H1 (cell line): ENCODE measurements at regions not wholly inside any gene's neighbourhood (a gene's known extent, or its start where the extent isn't known, plus 50 kb on each side); places are given as distances from the start of the nearest gene placed in this dataset.

Experiments used
- CTCF ChIA-PET: fragments of 300-600 bp; sonication (Branson Sonifier 250); formaldehyde crosslinking; loops from one replicate; lab custom pipeline; 2021; ENCODE audit not compliant: partially characterized antibody; lab: Charles Lee
- POLR2A ChIA-PET: fragments of 300-600 bp; sonication (Branson Sonifier 250); formaldehyde crosslinking; loops from one replicate; lab custom pipeline; 2021; ENCODE audit warnings: inconsistent platforms; ENCODE audit not compliant: partially characterized antibody; lab: Charles Lee
- DNase-seq, 2 experiments: peaks; one replicate each; pipeline versions ENCODE4 v3.0.0 to v3.0.0-alpha.2; 2010 to 2022; ENCODE audit warnings: low spot score in 2 of 2, low read depth in 1 of 2, mixed read lengths in 1 of 2
- FAIRE-seq: peaks from 2 replicates; lab custom pipeline; 2011; peaks lifted over from hg19 to GRCh38; lab: Jason Lieb, UNC
- H2AFZ ChIP-seq: 2 replicates; pipeline ENCODE4 v1.8.1; 2012; ENCODE audit warnings: low read length, inconsistent platforms
- H2AK5ac ChIP-seq: 2 replicates; pipeline ENCODE4 v1.6.1; 2013; ENCODE audit warnings: low read depth, low read length
- H2BK120ac ChIP-seq: replicated peaks from 2 replicates; pipeline ENCODE3; 2013; ENCODE audit warnings: low read depth, low read length, inconsistent platforms
- H2BK12ac ChIP-seq: 2 replicates; pipeline ENCODE4 v1.6.1; 2013; ENCODE audit warnings: low read depth, low read length
- H2BK15ac ChIP-seq: 2 replicates; pipeline ENCODE4 v1.6.1; 2013; ENCODE audit warnings: low read length
- H2BK20ac ChIP-seq: 2 replicates; pipeline ENCODE4 v1.6.1; 2013; ENCODE audit warnings: low read length
- H2BK5ac ChIP-seq: 2 replicates; pipeline ENCODE4 v1.6.1; 2013; ENCODE audit warnings: low read depth, low read length
- H3K14ac ChIP-seq: 2 replicates; pipeline ENCODE4 v1.6.1; 2013; ENCODE audit warnings: inconsistent platforms; ENCODE audit not compliant: insufficient read length
- H3K18ac ChIP-seq: 2 replicates; pipeline ENCODE4 v1.6.1; 2013; ENCODE audit warnings: low read length; ENCODE audit errors: extremely low read depth
- H3K23ac ChIP-seq: 2 replicates; pipeline ENCODE4 v1.6.1; 2013; ENCODE audit warnings: inconsistent platforms; ENCODE audit not compliant: insufficient read length
- H3K23me2 ChIP-seq: 2 replicates; pipeline ENCODE4 v1.6.1; 2013; ENCODE audit warnings: low read depth, low read length
- H3K27ac ChIP-seq: 2 replicates; pipeline ENCODE4 v1.6.1; 2011; ENCODE audit warnings: low read depth, low read length, inconsistent platforms
- H3K27me3 ChIP-seq, 4 experiments: replicated peaks in 1 of 4; 1 replicate in 1 of 4; 2 replicates in 3 of 4; pipeline versions ENCODE4 v1.6.1 to v1.8.1; 2011 to 2013; ENCODE audit warnings: low read length in 3 of 4, mild to moderate bottlenecking in 3 of 4, inconsistent platforms in 2 of 4, mixed read lengths in 2 of 4, moderate library complexity in 1 of 4; ENCODE audit not compliant: control insufficient read depth in 3 of 4, insufficient read depth in 3 of 4; ENCODE audit errors: extremely low read depth in 1 of 4
- H3K36me3 ChIP-seq, 4 experiments: 2 replicates each; pipeline versions ENCODE4 v1.6.1 to v1.8.1; 2011 to 2013; ENCODE audit warnings: mild to moderate bottlenecking in 4 of 4, low read length in 3 of 4, moderate library complexity in 2 of 4, control low read depth in 1 of 4, inconsistent platforms in 1 of 4; ENCODE audit not compliant: insufficient read depth in 4 of 4, control insufficient read depth in 2 of 4
- H3K4ac ChIP-seq: replicated peaks from 2 replicates; pipeline ENCODE3; 2013; ENCODE audit warnings: low read length, low read depth, mixed read lengths, inconsistent platforms; ENCODE audit not compliant: insufficient read length
- H3K4me1 ChIP-seq, 4 experiments: replicated peaks in 1 of 4; 1 replicate in 1 of 4; 2 replicates in 3 of 4; pipeline versions ENCODE4 v1.6.1 to v1.8.1; 2011 to 2013; ENCODE audit warnings: low read length in 3 of 4, inconsistent platforms in 2 of 4, mixed read lengths in 1 of 4; ENCODE audit not compliant: insufficient read depth in 4 of 4, control insufficient read depth in 3 of 4
- H3K4me2 ChIP-seq, 2 experiments: 2 replicates each; pipeline versions ENCODE4 v1.6.1 to v1.8.1; 2011 to 2013; ENCODE audit warnings: low read depth in 2 of 2, low read length in 2 of 2, control low read depth in 1 of 2, inconsistent platforms in 1 of 2, mild to moderate bottlenecking in 1 of 2; ENCODE audit not compliant: insufficient read depth in 1 of 2
- H3K4me3 ChIP-seq, 4 experiments: fragments of 200-600, 300-600 bp in 1 of 4; sonication (generic), shearing (Covaris generic), sonication (Bioruptor Twin) in 1 of 4; 2 replicates each; pipeline versions ENCODE4 v1.5.1 to v1.8.1; 2011 to 2016; ENCODE audit warnings: low read length in 4 of 4, low read depth in 3 of 4, control low read depth in 2 of 4, inconsistent platforms in 2 of 4, mild to moderate bottlenecking in 2 of 4, mixed read lengths in 1 of 4, moderate library complexity in 1 of 4; ENCODE audit not compliant: insufficient read depth in 2 of 4; ENCODE audit errors: extremely low read depth in 1 of 4
- H3K56ac ChIP-seq: replicated peaks from 2 replicates; pipeline ENCODE3; 2013; ENCODE audit warnings: low read depth, mild to moderate bottlenecking, mixed read lengths, low read length, inconsistent platforms; ENCODE audit not compliant: insufficient read length
- H3K79me1 ChIP-seq: 2 replicates; pipeline ENCODE4 v1.6.1; 2013; ENCODE audit warnings: low read depth, low read length, control low read depth
- H3K79me2 ChIP-seq, 2 experiments: 2 replicates each; pipeline versions ENCODE4 v1.6.1 to v1.8.1; 2012 to 2013; ENCODE audit warnings: low read length in 2 of 2, mild to moderate bottlenecking in 2 of 2, inconsistent platforms in 1 of 2; ENCODE audit not compliant: insufficient read depth in 2 of 2, control insufficient read depth in 1 of 2
- H3K9ac ChIP-seq, 4 experiments: replicated peaks in 1 of 4; 1 replicate in 1 of 4; 2 replicates in 3 of 4; pipeline versions ENCODE4 v1.6.1 to v1.8.1; 2011 to 2013; ENCODE audit warnings: low read depth in 3 of 4, low read length in 3 of 4, control low read depth in 2 of 4, mild to moderate bottlenecking in 2 of 4, moderate library complexity in 2 of 4, inconsistent platforms in 1 of 4; ENCODE audit errors: extremely low read depth in 1 of 4
- H3K9me3 ChIP-seq, 2 experiments: 2 replicates each; pipeline versions ENCODE4 v1.6.1 to v1.8.1; 2012 to 2013; ENCODE audit warnings: mild to moderate bottlenecking in 2 of 2, moderate library complexity in 2 of 2, control low read depth in 1 of 2, inconsistent platforms in 1 of 2, low read depth in 1 of 2, low read length in 1 of 2, mixed read lengths in 1 of 2; ENCODE audit not compliant: insufficient read depth in 2 of 2
- H4K20me1 ChIP-seq, 2 experiments: replicated peaks in 1 of 2; 2 replicates each; pipeline versions ENCODE3 to v1.8.1; 2011 to 2013; ENCODE audit warnings: inconsistent platforms in 2 of 2, low read length in 2 of 2, mild to moderate bottlenecking in 1 of 2; ENCODE audit not compliant: insufficient read depth in 2 of 2, control insufficient read depth in 1 of 2
- H4K5ac ChIP-seq: 2 replicates; pipeline ENCODE4 v1.6.1; 2013; ENCODE audit warnings: low read length, low read depth, mixed read lengths, inconsistent platforms; ENCODE audit not compliant: insufficient read length
- H4K8ac ChIP-seq: 2 replicates; pipeline ENCODE4 v1.8.0; 2013; ENCODE audit warnings: mild to moderate bottlenecking, moderate library complexity, low read length, inconsistent platforms; ENCODE audit not compliant: insufficient read depth; ENCODE audit errors: extremely low read depth
- H4K91ac ChIP-seq: replicated peaks from 2 replicates; pipeline ENCODE3; 2013; ENCODE audit warnings: low read length, mixed read lengths, inconsistent platforms; ENCODE audit not compliant: insufficient read length
- BACH1 ChIP-seq: IDR thresholded peaks from 2 replicates; pipeline ENCODE4 v1.6.1; 2012; ENCODE audit warnings: low read length, improper control_type of control experiment
- CBX5 ChIP-seq: fragments of 300-800, 300-1000 bp; sonication (generic); IDR thresholded peaks from 2 replicates; pipeline ENCODE4 v1.7.1; 2016; ENCODE audit warnings: antibody characterized with exemption, low read length, low read depth
- CEBPB ChIP-seq: IDR thresholded peaks from 2 replicates; pipeline ENCODE4 v1.6.1; 2012; ENCODE audit warnings: low read depth, low read length
- TEAD4 ChIP-seq: IDR thresholded peaks from 2 replicates; pipeline ENCODE4 v1.6.1; 2012; ENCODE audit warnings: low read depth, low read length, inconsistent platforms, mixed read lengths
- WGBS, 2 experiments: shearing (Covaris generic) in 1 of 2; methylation state at CpG; one replicate each; pipeline versions ENCODE4 v1.1.6 to v1.1.7; 2013 to 2015; ENCODE audit warnings: low lambda C conversion rate in 2 of 2, mixed read lengths in 2 of 2, inconsistent platforms in 1 of 2, low coverage in 1 of 2, missing lambda C conversion rate in 1 of 2; ENCODE audit not compliant: insufficient replicate concordance in 2 of 2, insufficient coverage in 1 of 2, insufficient read length in 1 of 2; ENCODE audit errors: extremely low coverage in 1 of 2, missing lambda C conversion rate in 1 of 2; 5-methylcytosine and 5-hydroxymethylcytosine counted together
- TF ChIP-seq, protein P1 (sequence below): IDR thresholded peaks from 2 replicates; pipeline ENCODE4 v1.6.1; 2011; ENCODE audit warnings: low read length, improper control_type of control experiment

DNA sequence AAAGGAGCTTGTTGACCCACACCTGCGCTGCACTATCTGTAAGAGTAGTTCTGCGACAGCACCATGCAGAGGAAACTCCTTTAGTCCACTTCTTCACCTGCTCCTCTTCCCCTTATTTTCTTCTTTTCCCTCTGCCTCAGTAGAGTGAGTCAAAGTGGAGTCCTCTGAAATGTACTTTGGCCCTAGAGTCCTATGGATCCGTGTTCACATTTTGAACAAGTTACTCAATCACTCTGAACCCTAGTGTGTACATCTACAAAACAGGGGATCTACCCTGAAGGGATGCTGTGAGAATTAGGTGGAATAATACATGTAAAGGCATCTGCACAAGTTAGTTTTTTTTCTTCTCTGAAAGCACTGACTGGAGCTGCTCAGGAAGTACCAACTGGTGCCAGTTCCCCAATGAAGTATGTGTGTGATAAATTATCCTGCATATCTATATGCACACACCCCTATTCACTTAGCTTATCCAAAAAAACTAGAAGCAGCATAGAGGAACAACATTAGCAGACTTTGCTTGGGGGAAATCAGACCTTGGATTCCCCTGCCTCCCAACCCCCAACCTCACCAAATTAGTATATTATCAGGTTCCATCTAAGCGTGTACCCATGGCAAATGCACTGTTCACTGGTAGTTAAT is 118.5 kb upstream of the FAM9C start:
- Histone ChIP-seq H4K20me1 (no peaks in the 10 kb centered on the region), H4K5ac (no peak overlapping the region), H2BK20ac (no peak overlapping the region), H3K23me2 (no peaks in the 10 kb centered on the region), H3K9ac (no peak overlapping the region), H2AK5ac (no peak overlapping the region), H2BK5ac (no peak overlapping the region), H3K4me1 (peaks cover 0 to 12% (median 2%) of the 10 kb centered on the region in 4 experiments; a peak in 3 of 7 replicates), H2BK120ac (no peak overlapping the region), H4K91ac (no peak overlapping the region), H3K9me3 (no peaks in the 10 kb centered on the region), H2AFZ (no peak overlapping the region), H3K27me3 (peaks cover 0 to 4% (median 1%) of the 10 kb centered on the region in 4 experiments; a peak in 3 of 7 replicates), H3K23ac (no peak overlapping the region), H2BK15ac (no peak overlapping the region), H4K8ac (no peak overlapping the region), H3K36me3 (no peaks in the 10 kb centered on the region), H3K14ac (no peak overlapping the region), H3K27ac (no peak overlapping the region), H3K79me1 (no peaks in the 10 kb centered on the region), H3K18ac (no peak overlapping the region), H2BK12ac (no peak overlapping the region), H3K56ac (no peak overlapping the region), H3K4ac (no peak overlapping the region), H3K79me2 (no peaks in the 10 kb centered on the region), H3K4me3 (no peak overlapping the region), H3K4me2 (no peak overlapping the region)
- 92% methylated on average over 4 of the region's 4 CpGs; no CpG with 5 or more reads in 1 of the 2 experiments for WGBS, 2 experiments
- DNase-seq = no peak
- FAIRE-seq = no peak
- ChIA-PET POLR2A (interaction anchor here (1.0 to 1.4 kb wide), 3 partner anchors 10 to 188 kb away, joined by 3 to 6 read pairs (median 3); partner anchors contain the start of gene TMSB4X), CTCF (interaction anchor here (1.5 kb wide), 1 partner anchor 325 kb away, joined by 4 read pairs; no protein-coding TSS in a partner anchor)
- TF ChIP-seq CEBPB (no peak), BACH1 (no peak), CBX5 (no peak), TEAD4 (no peak)
- TF ChIP-seq, protein P1, sequence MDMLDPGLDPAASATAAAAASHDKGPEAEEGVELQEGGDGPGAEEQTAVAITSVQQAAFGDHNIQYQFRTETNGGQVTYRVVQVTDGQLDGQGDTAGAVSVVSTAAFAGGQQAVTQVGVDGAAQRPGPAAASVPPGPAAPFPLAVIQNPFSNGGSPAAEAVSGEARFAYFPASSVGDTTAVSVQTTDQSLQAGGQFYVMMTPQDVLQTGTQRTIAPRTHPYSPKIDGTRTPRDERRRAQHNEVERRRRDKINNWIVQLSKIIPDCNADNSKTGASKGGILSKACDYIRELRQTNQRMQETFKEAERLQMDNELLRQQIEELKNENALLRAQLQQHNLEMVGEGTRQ = no peak
